Immature natural killer cell (primary cell): ENCODE measurements at regions not wholly inside any gene's neighbourhood (a gene's known extent, or its start where the extent isn't known, plus 50 kb on each side); places are given as distances from the start of the nearest gene placed in this dataset.
A peak's percentile ranks its signal among the peaks of the same experiment; 100 is the strongest.

Source experiments
- DNase-seq, 3 donors: peaks; one replicate each; pipeline ENCODE4 v3.0.0; 2022; ENCODE audit warnings: mixed read lengths in 1 of 3
- H3K27ac Mint-ChIP-seq, 6 donors: one replicate each; pipeline ENCODE4 v1.8.0; 2020; ENCODE audit warnings: mixed read lengths in 6 of 6, mild to moderate bottlenecking in 5 of 6, inconsistent platforms in 4 of 6, moderate library complexity in 3 of 6
- H3K27me3 Mint-ChIP-seq, 3 donors: one replicate each; pipeline ENCODE4 v1.8.0; 2020 to 2021; ENCODE audit warnings: low read depth in 3 of 3, mild to moderate bottlenecking in 3 of 3, mixed read lengths in 3 of 3, moderate library complexity in 3 of 3, inconsistent platforms in 1 of 3
- H3K36me3 Mint-ChIP-seq, 3 donors: one replicate each; pipeline ENCODE4 v1.8.0; 2020; ENCODE audit warnings: mixed read lengths in 3 of 3, inconsistent platforms in 2 of 3, mild to moderate bottlenecking in 2 of 3
- H3K4me1 Mint-ChIP-seq, 2 donors: one replicate each; pipeline ENCODE4 v1.8.0; 2020; ENCODE audit warnings: inconsistent platforms in 2 of 2, mild to moderate bottlenecking in 2 of 2, mixed read lengths in 2 of 2, moderate library complexity in 1 of 2
- H3K4me3 Mint-ChIP-seq, 5 donors: one replicate each; pipeline ENCODE4 v1.8.0; 2020; ENCODE audit warnings: mild to moderate bottlenecking in 5 of 5, mixed read lengths in 5 of 5, inconsistent platforms in 3 of 5, moderate library complexity in 3 of 5
- H3K9me3 Mint-ChIP-seq, 6 donors: one replicate each; pipeline ENCODE4 v1.8.0; 2020; ENCODE audit warnings: mild to moderate bottlenecking in 6 of 6, mixed read lengths in 6 of 6, inconsistent platforms in 4 of 6, moderate library complexity in 3 of 6

DNA sequence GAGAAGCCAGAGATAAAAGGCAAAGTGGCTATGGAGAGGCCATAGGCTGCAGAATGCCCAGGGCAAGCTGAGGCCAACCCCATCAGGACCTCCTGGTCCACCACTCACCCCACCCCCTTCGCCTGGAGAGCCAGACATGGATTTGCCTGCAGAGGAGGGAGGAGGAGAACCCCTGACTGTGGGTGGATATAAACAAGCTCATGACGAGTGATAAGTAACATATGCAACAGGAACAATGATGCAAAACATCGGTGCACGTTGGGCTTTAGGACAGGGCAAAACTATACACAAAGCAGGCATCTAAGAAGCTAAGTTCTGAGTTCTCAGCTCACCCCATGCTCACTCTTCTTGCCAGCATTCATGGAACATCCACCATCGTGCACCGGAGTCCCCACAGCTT is 150.3 kb downstream of the ETS2 start:
- no peak for DNase-seq
- no peak overlapping the region for H3K27ac Mint-ChIP-seq
- H3K27me3 Mint-ChIP-seq = peaks cover 0 to 6% (median 2%) of the 10 kb centered on the region in 3 donors
- H3K36me3 Mint-ChIP-seq = no peaks in the 10 kb centered on the region
- peaks cover 0 to 2% (median 0%) of the 10 kb centered on the region in 6 donors for H3K9me3 Mint-ChIP-seq
- H3K4me3 Mint-ChIP-seq = no peak overlapping the region
- H3K4me1 Mint-ChIP-seq = no peaks in the 10 kb centered on the region

DNA sequence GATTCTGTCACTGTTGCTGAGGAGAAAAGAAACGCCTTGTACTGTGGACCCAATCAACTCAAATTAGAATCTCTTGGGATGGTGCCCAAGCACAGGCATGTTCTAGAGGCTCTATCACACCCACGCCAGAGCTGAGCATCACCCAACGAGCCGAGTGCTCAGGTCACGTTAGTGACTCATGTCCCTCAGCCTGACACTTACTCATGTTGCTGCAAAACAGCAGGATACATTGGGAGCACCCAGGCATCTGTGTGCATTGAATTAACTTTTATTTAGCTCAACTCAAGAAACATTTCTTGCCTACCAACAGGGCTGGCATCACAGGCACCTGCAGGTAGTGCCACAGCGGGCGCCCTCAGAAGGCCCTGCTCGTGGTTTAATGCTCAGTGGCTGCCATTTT is 149.8 kb downstream of the ETS2 start:
- Mint-ChIP-seq H3K27me3 (peaks cover 0 to 6% (median 2%) of the 10 kb centered on the region in 3 donors), H3K36me3 (no peaks in the 10 kb centered on the region), H3K9me3 (no peaks in the 10 kb centered on the region), H3K4me1 (no peaks in the 10 kb centered on the region), H3K4me3 (no peak overlapping the region), H3K27ac (no peak overlapping the region)
- no peak for DNase-seq

DNA sequence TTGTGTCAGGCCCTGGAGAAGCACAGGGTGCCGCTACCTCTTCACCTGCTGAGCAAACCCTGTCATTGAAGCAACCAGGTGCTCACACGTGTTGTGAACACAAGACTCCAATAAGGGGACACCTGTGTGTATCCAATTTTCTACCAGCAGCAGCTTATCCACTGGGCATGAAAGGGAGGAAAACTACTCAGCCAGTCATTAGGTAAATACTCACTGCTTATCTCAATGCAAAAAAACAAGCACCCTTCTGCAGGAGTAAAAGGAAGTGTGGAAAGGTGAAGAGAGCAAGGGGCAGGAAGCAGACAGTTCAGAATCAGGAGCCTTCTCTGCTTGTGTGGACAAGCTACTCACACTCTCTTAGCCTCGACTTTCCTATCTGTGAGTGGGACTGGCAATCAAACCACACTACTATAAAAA is 148.9 kb downstream of the ETS2 start:
- Mint-ChIP-seq H3K9me3 (no peaks in the 10 kb centered on the region), H3K27me3 (peaks cover 0 to 9% (median 2%) of the 10 kb centered on the region in 3 donors), H3K36me3 (no peaks in the 10 kb centered on the region), H3K27ac (no peak overlapping the region), H3K4me1 (no peaks in the 10 kb centered on the region), H3K4me3 (no peak overlapping the region)
- DNase-seq = no peak

DNA sequence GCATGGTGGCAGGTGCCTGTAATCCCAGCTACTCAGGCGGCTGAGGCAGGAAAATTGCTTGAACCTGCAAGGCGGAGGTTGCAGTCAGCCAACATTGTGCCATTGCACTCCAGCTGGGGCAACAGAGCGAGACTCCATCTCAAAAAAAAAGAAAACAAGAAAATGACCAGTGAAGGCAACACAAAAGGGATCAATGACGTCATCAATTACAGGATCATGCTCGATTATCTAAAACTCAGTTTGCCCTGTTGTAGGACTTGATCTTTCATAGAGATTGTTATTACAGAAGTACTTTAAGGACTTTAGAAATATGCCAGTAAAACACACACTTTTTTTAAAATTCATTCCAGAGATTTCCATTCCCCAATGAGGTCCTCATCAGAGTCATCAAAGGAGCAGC is 147.8 kb downstream of the ETS2 start:
- Mint-ChIP-seq H3K27ac (no peak overlapping the region), H3K9me3 (no peaks in the 10 kb centered on the region), H3K4me3 (no peak overlapping the region), H3K4me1 (no peaks in the 10 kb centered on the region), H3K27me3 (peaks cover 0 to 9% (median 2%) of the 10 kb centered on the region in 3 donors), H3K36me3 (no peaks in the 10 kb centered on the region)
- no peak for DNase-seq

DNA sequence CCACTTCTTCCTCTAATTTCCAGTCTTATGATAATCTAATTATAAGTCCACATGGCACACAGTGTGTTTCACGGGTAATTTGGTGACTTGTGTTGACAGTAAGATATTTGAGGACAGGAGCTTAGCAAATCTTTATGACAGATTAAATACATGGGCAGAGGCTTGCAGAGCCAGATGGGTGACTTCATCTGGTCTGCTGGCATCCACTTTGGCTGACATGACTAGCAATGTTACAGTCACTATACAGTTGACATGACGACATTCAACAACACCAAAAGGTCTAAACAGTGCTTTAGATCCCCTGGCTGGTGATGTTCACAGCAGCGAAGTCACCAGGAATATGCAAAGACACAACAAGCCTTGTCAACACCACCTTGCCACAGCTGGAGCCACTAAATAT is 147.2 kb downstream of the ETS2 start:
- Mint-ChIP-seq H3K9me3 (no peaks in the 10 kb centered on the region), H3K36me3 (no peaks in the 10 kb centered on the region), H3K27ac (no peak overlapping the region), H3K4me3 (no peak overlapping the region), H3K27me3 (peaks cover 0 to 9% (median 0%) of the 10 kb centered on the region in 3 donors), H3K4me1 (no peaks in the 10 kb centered on the region)
- DNase-seq = no peak

DNA sequence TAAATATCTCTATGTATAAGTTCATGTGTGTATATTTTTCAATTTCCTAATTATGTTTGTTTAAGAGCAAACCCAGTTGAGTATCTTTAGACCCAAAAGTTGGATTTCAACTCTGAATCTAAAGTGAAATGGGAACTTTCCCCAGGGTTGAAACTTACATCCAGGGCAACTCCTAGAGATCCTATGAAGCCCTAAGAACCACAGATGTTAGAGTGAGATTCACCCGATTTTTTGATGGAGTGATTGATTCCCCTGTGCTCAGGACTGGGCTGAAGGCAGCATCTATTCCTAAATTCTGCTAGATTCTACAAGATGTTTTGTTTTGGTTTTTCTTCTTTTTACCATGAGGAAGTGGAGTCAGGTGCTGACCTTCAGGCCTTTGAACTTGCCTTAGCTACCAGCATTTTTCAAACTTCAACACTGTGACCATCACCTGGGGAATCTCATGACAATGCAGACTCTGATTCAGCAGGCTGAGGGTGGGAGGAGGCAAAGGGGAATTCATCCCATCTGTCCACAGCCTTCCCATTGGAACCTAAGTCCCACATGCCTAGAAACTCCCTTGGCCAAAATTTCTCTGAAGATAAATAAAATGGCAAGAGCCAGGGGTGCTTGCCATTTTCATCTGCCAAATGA is 145.5 kb downstream of the ETS2 start:
- H3K36me3 Mint-ChIP-seq = no peaks in the 10 kb centered on the region
- H3K4me1 Mint-ChIP-seq = no peaks in the 10 kb centered on the region
- H3K27ac Mint-ChIP-seq = no peak overlapping the region
- H3K27me3 Mint-ChIP-seq = peaks cover 0 to 6% (median 0%) of the 10 kb centered on the region in 3 donors
- H3K9me3 Mint-ChIP-seq = no peaks in the 10 kb centered on the region
- no peak overlapping the region for H3K4me3 Mint-ChIP-seq
- DNase-seq = no peak

DNA sequence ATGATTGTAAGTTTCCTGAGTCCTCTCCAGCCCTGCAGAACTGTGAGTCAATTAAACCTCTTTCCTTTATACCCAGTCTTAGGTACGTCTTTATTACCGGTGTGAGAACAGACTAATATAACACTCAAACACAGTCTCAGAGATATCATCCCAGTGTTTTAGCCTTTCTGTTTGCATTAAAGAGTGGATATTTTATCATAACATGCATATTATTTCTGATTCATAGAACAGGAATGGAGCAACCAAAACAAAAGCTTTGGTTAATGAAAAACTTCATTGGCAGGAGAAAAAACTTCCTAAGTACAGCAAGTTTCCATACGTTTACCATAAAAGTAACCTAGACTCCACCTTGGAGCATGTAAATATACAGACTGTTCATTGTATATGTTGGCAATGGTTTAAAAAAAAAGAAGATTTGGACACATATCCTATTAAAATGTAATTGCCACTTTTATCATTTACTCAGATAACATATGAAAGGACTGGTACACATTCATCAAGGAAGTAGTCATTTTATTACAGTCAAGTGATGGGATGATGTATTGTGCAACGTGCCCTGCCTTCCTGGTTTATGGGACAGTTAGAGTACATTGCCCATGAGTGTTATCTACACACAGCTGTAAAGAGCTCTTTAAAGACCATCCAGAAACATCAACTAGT is 144.8 kb downstream of the ETS2 start:
- Mint-ChIP-seq H3K27ac (no peak overlapping the region), H3K4me3 (no peak overlapping the region), H3K9me3 (no peaks in the 10 kb centered on the region), H3K27me3 (peaks cover 0 to 6% (median 0%) of the 10 kb centered on the region in 3 donors), H3K4me1 (no peaks in the 10 kb centered on the region), H3K36me3 (no peaks in the 10 kb centered on the region)
- DNase-seq = no peak

DNA sequence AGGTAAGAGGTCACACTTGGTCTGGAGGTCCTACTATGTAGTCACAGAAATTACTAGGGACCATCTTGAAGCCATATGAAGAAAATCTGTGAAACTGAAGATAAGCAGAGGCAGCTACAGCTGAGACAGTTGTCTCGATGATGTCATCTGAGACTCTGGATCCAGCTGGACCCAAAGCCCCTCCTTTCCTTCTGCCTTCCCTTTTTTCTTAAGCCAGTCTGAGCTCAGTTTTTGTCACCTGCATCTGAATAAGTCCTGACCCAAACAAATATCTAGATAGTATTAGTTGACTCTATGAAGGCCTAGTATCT is 143.3 kb downstream of the ETS2 start:
- Mint-ChIP-seq H3K27me3 (peaks cover 0 to 6% (median 0%) of the 10 kb centered on the region in 3 donors), H3K27ac (no peak overlapping the region), H3K4me1 (no peaks in the 10 kb centered on the region), H3K9me3 (no peaks in the 10 kb centered on the region), H3K36me3 (no peaks in the 10 kb centered on the region), H3K4me3 (no peak overlapping the region)
- no peak for DNase-seq

DNA sequence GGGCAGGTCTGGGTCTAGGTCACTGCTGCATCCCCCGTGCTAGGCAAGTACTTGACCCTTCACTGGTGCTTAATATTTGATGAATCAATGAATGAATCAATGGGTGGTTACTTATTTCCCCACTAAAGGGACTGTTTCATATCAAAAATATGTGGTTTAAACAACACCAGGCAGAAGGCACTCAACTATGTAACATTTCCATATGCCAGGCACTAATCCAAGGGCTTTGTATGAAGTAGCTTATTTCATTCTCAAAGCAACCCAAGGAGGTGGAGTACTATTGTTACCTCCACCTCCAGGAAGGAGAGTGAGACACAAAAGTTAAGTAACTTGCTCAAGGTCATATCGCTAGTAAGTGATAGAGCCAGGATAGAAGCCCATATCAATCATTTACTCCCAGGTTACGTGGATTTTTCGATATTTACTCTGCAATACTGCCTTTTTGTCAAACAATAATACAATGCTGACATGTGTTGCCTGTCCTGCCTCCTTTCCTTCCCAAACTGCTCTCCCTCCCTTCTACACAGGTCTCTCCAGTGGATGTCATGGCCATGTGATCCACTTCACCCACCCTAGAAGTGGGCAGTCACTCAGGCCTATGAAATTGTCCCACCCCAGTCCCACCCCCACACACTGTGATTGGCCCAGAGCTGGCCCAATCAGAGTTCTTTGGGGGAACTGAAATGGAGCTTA is 142.8 kb downstream of the ETS2 start:
- Mint-ChIP-seq H3K4me1 (no peaks in the 10 kb centered on the region), H3K27me3 (peaks cover 0 to 6% (median 0%) of the 10 kb centered on the region in 3 donors), H3K27ac (no peak overlapping the region), H3K4me3 (no peak overlapping the region), H3K9me3 (no peaks in the 10 kb centered on the region), H3K36me3 (no peaks in the 10 kb centered on the region)
- no peak for DNase-seq

DNA sequence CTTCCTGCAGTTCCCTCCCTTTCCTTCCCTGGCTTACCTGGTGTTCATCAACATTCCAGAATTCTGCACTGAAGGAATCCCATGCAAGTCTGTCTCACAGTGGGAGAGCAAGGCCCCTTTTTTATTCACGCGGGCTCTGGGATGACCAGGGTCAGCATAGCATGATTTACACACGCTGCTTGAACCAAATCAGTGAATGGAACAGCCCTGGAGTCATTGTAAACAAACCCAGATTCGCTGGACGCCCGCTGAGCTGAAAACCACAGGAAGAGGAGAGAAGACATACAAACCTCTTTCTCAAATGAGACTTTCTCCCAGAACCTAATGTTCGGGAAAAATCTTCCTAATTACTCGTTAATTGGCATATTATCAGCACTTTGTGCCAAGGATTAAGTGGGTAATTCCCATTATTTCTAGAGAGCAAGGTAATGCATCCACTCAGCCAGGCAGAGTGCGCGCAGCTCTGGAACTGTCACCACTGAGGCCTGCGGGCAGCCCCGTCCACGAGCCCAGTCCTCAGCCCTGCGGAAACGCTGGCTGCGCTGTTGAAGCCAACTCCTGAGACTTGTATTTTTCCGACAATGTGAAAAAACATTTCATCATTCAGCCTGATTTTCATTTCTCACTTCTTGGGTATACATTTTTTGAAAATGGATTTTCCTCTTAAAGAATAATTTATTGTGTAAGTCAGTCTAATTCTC is 140.0 kb downstream of the ETS2 start:
- Mint-ChIP-seq H3K27ac (no peak overlapping the region), H3K4me3 (no peak overlapping the region), H3K36me3 (no peaks in the 10 kb centered on the region), H3K27me3 (peaks cover 0 to 4% (median 3%) of the 10 kb centered on the region in 3 donors), H3K4me1 (no peaks in the 10 kb centered on the region), H3K9me3 (no peaks in the 10 kb centered on the region)
- DNase-seq = no peak

DNA sequence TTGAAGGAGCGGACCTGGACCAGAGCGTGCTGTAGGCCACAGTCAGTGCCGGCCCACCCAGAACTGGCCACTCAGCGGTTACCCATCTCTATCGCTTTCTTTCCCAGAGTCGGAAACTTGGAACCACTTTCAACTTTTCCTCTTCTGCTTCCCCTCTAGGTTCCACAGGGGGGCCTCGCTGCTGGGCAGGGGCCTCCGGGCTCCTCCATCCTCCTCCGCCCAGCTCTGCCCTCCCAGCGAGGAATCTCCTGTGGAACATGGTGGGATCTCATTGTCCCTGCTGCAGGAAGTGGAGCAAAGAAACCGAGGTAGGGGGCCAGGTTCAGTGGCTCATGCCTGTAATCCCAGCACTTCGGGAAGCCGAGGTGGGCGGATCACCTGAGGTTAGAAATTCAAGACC is 139.2 kb downstream of the ETS2 start:
- Mint-ChIP-seq H3K4me3 (no peak overlapping the region), H3K27ac (no peak overlapping the region), H3K36me3 (no peaks in the 10 kb centered on the region), H3K27me3 (peaks cover 0 to 3% (median 1%) of the 10 kb centered on the region in 3 donors), H3K9me3 (no peaks in the 10 kb centered on the region), H3K4me1 (no peaks in the 10 kb centered on the region)
- DNase-seq = no peak

DNA sequence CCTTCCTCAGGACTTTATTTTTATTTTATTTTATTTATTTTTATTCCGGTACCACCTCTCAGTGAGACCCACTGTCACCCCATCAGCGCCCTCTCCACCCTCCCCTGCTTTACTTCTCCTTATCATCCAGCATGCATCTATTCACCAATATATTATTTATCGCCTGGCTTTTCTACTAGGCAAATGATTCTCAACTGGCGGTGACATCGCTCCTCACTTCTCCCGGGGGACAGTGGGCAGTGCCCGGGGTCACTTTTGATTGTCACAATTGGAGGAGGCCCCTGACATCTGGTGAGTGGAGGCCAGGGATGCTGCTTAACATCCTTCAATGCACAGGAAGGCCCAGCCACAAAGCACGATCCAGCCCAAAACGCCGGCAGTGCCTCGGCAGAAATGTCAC is 138.7 kb downstream of the ETS2 start:
- Mint-ChIP-seq H3K4me1 (no peaks in the 10 kb centered on the region), H3K4me3 (no peak overlapping the region), H3K9me3 (no peaks in the 10 kb centered on the region), H3K27me3 (peaks cover 0 to 3% (median 0%) of the 10 kb centered on the region in 3 donors), H3K36me3 (no peaks in the 10 kb centered on the region), H3K27ac (no peak overlapping the region)
- no peak for DNase-seq

DNA sequence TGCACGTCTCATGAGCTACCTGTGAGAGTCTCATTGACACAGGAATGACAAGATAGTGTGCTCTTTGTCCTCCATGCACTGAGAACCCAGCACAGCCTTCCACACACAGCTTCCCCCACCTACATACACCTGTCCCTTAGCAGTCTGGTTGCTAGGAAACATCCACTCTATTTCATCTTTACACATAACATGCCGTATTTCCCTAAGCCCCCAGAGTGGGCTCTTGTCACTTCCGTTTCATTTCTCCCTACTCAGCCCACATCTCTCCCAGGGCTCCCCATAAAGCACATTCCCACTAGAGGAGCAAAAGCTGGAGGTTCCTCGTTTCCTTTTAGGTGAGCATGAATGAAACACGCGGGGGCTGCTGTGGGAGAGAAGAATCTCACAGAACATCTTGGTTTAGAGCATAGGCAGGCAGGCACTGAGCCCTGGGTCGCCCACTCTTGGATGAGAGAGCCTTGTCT is 137.1 kb downstream of the ETS2 start:
- peaks cover 10 to 13% of the 10 kb centered on the region in 2 donors for H3K4me1 Mint-ChIP-seq
- H3K27me3 Mint-ChIP-seq = peaks cover 0 to 6% (median 0%) of the 10 kb centered on the region in 3 donors

DNA sequence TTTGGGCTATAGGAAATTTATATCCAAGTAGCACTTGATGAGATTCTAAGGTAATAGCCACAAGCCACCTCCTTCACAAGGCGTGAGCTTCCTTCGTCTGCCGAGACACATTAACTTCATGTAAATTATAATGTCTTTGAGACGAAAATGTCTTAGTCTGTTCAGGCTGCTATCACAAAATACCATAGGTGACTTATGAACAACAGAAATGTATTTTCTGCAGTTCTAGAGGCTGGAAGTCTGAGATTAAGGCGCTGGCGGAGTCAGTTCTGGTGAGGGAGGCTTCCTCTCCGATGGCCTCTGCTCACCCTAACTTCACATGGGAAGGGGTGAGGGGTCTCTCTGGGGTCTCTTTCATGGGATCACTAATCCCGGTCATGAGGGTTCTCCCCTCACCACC is 133.0 kb downstream of the ETS2 start:
- no peaks in the 10 kb centered on the region for H3K36me3 Mint-ChIP-seq
- peak overlapping the region in 2 of 6 donors; percentile 7 to 41 for H3K27ac Mint-ChIP-seq
- H3K9me3 Mint-ChIP-seq = no peaks in the 10 kb centered on the region
- H3K4me3 Mint-ChIP-seq = no peak overlapping the region
- peaks cover 0 to 6% (median 4%) of the 10 kb centered on the region in 3 donors for H3K27me3 Mint-ChIP-seq
- DNase-seq = no peak
- peaks cover 13 to 18% of the 10 kb centered on the region in 2 donors for H3K4me1 Mint-ChIP-seq

More for the DNA sequence above, 137.1 kb downstream of the ETS2 start:
- Mint-ChIP-seq H3K9me3 (no peaks in the 10 kb centered on the region), H3K36me3 (no peaks in the 10 kb centered on the region), H3K27ac (no peak overlapping the region), H3K4me3 (no peak overlapping the region)
- DNase-seq = no peak
